Neural crest cell (in vitro differentiated cells): ENCODE measurements at regions not wholly inside any gene's neighbourhood (a gene's known extent, or its start where the extent isn't known, plus 50 kb on each side); places are given as distances from the start of the nearest gene placed in this dataset.

Experiments
- DNase-seq: peaks from one replicate; pipeline ENCODE4 v3.0.0; 2021; ENCODE audit warnings: low read depth, mixed read lengths, low spot score
- H3K27ac Mint-ChIP-seq: one replicate; pipeline ENCODE4 v1.8.0; 2021; ENCODE audit warnings: mild to moderate bottlenecking, mixed read lengths; ENCODE audit not compliant: unreplicated experiment
- H3K27me3 Mint-ChIP-seq: 2 replicates; pipeline ENCODE4 v1.8.0; 2021; ENCODE audit warnings: low read depth, mild to moderate bottlenecking, mixed read lengths
- H3K36me3 Mint-ChIP-seq: 2 replicates; pipeline ENCODE4 v1.8.0; 2021; ENCODE audit warnings: low read depth, mild to moderate bottlenecking, mixed read lengths
- H3K4me1 Mint-ChIP-seq: 2 replicates; pipeline ENCODE4 v1.8.0; 2021; ENCODE audit warnings: mixed read lengths
- H3K4me3 Mint-ChIP-seq: one replicate; pipeline ENCODE4 v1.8.0; 2021; ENCODE audit warnings: mild to moderate bottlenecking, mixed read lengths
- H3K9me3 Mint-ChIP-seq: 2 replicates; pipeline ENCODE4 v1.8.0; 2021; ENCODE audit warnings: mixed read lengths
- TF ChIP-seq, protein P1 (sequence below): fragments of 200-600 bp; sonication (generic); conservative IDR thresholded peaks from 2 replicates; pipeline ENCODE4 v1.5.0; 2021; ENCODE audit warnings: antibody characterized with exemption, mild to moderate bottlenecking

DNA sequence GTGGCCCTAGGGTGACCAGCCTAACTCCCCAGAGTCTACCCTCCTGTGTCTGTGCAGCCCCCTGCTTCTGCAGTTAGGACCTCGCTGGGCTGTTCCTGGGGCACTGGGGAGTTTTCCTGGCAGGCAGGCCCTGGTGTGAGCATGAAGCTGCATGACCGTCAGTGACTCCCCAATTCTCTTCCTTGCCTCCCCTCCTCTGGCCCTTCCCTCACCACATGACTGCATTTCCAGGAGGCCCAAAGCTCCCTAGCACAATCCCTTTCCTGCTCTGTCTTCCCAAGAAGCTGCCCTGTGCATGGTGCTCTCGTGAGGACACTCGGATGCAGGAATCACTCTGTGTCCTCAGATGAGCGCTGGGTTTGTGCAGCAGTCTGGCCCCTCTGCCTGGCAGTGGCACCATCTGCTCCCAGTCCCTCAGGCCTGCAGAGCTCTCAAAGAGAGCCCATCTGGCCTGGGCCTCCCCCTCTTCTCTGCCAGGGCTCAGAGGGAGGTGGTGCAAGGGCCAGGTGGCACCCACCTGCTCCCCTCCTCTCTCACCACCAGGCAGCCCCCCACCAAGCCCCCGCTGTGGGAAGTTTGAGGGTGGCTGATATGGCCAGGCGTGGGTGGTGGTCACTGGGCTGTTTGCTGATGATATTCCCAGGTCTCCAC, 125.6 kb upstream of the HS6ST1 start:
- no peak for DNase-seq
- Mint-ChIP-seq H3K4me3 (no peak overlapping the region), H3K9me3 (no peaks in the 10 kb centered on the region), H3K27me3 (no peaks in the 10 kb centered on the region), H3K36me3 (no peaks in the 10 kb centered on the region), H3K27ac (peak overlapping the region; percentile 24), H3K4me1 (peaks cover 36% of the 10 kb centered on the region)
- TF ChIP-seq, protein P1, sequence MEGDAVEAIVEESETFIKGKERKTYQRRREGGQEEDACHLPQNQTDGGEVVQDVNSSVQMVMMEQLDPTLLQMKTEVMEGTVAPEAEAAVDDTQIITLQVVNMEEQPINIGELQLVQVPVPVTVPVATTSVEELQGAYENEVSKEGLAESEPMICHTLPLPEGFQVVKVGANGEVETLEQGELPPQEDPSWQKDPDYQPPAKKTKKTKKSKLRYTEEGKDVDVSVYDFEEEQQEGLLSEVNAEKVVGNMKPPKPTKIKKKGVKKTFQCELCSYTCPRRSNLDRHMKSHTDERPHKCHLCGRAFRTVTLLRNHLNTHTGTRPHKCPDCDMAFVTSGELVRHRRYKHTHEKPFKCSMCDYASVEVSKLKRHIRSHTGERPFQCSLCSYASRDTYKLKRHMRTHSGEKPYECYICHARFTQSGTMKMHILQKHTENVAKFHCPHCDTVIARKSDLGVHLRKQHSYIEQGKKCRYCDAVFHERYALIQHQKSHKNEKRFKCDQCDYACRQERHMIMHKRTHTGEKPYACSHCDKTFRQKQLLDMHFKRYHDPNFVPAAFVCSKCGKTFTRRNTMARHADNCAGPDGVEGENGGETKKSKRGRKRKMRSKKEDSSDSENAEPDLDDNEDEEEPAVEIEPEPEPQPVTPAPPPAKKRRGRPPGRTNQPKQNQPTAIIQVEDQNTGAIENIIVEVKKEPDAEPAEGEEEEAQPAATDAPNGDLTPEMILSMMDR: no peak

DNA sequence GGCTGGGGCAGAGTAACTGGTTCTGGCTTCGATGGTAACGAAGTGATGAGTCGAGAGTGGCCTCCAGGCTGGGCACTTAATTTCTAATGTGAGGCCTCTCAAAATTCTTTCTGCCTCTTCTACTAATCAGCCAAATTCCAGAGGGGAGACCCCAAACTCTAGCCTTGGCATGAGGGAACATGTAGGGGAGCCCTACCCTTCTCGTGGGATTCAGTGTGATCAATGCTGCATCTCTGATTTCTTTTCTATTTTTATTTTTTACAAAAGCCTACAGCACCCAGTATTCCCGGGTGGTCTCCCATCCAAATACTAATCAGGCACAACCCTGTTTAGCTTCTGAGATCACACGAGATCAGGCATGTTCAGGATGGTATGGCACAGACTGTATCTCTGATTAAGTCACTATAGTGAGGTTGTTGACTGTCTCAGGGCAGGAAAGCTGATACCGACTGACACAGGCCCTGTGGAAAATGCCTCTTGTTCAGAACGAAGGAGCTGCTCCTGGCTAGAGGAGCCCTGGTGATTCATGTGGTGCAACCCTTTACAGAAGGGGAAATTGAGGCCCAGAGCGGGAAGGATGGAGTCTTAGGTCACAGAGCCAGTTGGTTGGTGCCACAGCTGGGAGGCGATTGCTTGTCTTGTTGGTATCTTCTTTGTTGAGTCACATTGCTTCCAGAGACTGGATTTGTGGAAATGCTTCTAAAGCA, 126.3 kb upstream of the HS6ST1 start:
- TF ChIP-seq, protein P1: no peak
- DNase-seq: no peak
- peak overlapping the region; percentile 50 for H3K27ac Mint-ChIP-seq

DNA sequence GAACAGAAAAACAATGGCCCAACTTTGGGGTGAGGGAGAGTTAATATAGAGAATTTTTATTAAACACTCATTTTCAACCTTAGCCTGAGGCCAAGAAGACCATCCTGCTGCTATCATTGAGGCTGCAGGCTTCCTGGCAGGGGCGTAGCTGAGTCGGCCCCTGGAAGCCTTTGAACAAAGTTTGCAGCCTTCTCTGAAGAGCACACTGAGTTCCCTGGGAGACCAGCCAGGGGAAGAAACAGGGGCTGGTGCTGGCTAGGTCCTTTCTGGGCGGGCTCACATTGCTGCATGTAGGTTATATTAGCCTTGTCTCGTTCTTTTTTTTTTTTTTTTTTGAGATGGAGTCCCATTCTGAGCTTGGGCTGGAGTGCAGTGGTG, 126.8 kb upstream of the HS6ST1 start:
- TF ChIP-seq, protein P1: no peak
- no peaks in the 10 kb centered on the region for H3K27me3 Mint-ChIP-seq
- H3K36me3 Mint-ChIP-seq: no peaks in the 10 kb centered on the region
- H3K4me3 Mint-ChIP-seq: no peak overlapping the region
- H3K27ac Mint-ChIP-seq: no peak overlapping the region
- peaks cover 33% of the 10 kb centered on the region for H3K4me1 Mint-ChIP-seq
- no peaks in the 10 kb centered on the region for H3K9me3 Mint-ChIP-seq
- DNase-seq: no peak

More for the DNA sequence above, 126.3 kb upstream of the HS6ST1 start:
- peaks cover 36% of the 10 kb centered on the region for H3K4me1 Mint-ChIP-seq
- no peaks in the 10 kb centered on the region for H3K9me3 Mint-ChIP-seq
- H3K36me3 Mint-ChIP-seq: no peaks in the 10 kb centered on the region
- H3K4me3 Mint-ChIP-seq: no peak overlapping the region
- H3K27me3 Mint-ChIP-seq: no peaks in the 10 kb centered on the region

DNA sequence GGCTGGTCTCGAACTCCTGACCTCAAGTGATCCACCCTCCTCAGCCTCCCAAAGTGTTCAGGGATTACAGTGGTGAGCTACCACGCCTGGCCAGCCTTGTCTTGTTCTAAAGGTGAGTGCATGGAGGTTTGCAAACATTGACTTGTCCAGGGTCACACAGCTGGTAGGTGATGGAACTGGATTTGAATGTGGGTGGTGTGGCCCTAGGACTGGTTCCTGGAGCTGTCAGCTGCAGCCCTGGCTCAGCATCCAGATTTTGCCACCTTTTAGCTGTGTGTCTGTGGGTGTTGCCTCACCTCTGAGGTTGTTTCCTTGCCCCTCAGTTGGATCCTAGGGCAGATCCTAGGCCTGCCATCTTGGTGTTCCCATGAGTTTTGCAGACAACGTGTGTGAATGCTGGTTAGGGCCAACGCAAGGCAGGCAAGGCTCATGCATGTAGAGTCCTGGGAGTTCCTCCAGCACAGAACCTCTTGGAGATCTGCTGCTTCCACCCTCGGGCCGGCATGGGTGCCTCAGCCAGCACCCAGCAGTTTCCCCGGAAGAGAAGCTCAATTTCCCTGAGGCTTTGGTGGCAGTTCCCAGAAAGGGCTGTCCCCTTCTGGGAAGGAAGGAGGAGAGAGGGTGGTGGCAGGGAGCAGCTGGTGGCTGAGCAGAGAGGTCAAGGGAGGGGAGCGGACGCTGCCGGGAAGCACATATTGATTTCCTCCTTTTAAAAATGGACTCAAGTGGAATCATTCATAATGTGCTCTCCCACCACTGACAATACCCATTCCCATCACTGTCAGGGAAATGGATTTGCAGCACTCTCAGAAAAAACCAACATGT, 127.6 kb upstream of the HS6ST1 start:
- TF ChIP-seq, protein P1: no peak

DNA sequence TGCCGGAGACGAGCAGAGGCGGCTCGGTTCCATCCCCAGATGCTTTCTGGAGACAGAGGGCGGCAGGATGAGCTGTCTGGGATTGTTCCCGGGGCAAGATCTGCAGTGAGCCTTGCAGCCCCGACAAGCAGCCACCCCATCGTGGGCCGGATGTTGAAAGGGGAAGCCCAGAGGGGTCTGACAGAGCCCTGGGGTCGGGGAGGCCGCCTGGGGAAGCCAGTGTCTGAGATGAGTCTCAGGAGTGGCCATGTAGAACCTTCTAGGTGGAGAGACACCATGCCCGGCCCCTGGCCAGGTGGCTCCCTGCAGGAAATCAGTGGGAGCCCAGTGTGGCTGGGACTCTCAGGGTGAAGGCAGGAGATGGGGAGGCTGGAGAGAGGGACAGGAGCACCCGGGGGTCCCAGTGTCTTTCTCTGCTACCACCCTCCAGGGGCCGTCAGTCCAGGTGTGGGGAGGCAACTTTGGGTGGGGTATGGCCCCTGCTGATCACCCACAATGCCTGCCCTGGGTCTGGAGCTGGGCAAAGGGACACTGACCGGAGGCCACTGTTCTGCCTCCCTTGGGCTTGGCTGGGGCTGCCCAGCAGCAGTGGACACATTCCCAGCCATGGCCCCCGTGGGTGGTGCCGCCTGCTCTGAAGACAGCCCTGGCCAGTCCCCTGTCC, 128.3 kb upstream of the HS6ST1 start:
- H3K9me3 Mint-ChIP-seq: no peaks in the 10 kb centered on the region
- H3K36me3 Mint-ChIP-seq: no peaks in the 10 kb centered on the region
- peak overlapping the region; percentile 93 for H3K27ac Mint-ChIP-seq
- H3K4me3 Mint-ChIP-seq: no peak overlapping the region
- DNase-seq: no peak
- no peaks in the 10 kb centered on the region for H3K27me3 Mint-ChIP-seq
- peaks cover 42% of the 10 kb centered on the region for H3K4me1 Mint-ChIP-seq
- TF ChIP-seq, protein P1: no peak

More for the DNA sequence above, 127.6 kb upstream of the HS6ST1 start:
- Mint-ChIP-seq H3K27ac (peak overlapping the region; percentile 93), H3K4me3 (no peak overlapping the region), H3K4me1 (peaks cover 38% of the 10 kb centered on the region), H3K27me3 (no peaks in the 10 kb centered on the region), H3K9me3 (no peaks in the 10 kb centered on the region), H3K36me3 (no peaks in the 10 kb centered on the region)
- no peak for DNase-seq
